ENCODE measurements at regions not wholly inside any gene's neighbourhood (a gene's known extent, or its start where the extent isn't known, plus 50 kb on each side); places are given as distances from the start of the nearest gene placed in this dataset.

DNA sequence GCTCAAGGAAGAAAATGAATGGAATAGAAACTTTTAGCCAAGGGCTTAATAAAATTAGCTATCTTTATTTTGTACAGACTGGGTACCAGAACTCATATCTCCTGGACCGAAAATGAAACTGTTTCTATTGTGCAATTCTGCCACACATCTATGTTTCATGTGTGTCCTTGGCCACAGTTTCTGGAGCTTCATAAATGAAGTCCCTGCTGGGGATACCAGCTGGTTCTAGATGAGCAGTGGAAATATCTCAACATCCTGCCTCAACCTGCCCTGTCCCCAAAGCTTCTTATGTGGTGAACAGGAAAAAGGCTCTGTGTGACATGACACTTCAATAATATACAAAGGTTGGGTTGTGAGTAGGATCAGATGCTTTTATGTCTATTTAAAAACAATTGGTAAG lies 310.1 kb upstream of the SORCS1 start:
- no peak overlapping the region for H3K27ac Mint-ChIP-seq
- no peaks in the 10 kb centered on the region for H3K27me3 Mint-ChIP-seq
- no peak for DNase-seq
- H3K9me3 Mint-ChIP-seq, result peaks cover 10% of the 10 kb centered on the region
- CTCF ChIA-PET, result no interaction called here
- H3K36me3 Mint-ChIP-seq, result no peaks in the 10 kb centered on the region
- no peak overlapping the region for H3K4me3 Mint-ChIP-seq
- no peaks in the 10 kb centered on the region for H3K4me1 Mint-ChIP-seq

DNA sequence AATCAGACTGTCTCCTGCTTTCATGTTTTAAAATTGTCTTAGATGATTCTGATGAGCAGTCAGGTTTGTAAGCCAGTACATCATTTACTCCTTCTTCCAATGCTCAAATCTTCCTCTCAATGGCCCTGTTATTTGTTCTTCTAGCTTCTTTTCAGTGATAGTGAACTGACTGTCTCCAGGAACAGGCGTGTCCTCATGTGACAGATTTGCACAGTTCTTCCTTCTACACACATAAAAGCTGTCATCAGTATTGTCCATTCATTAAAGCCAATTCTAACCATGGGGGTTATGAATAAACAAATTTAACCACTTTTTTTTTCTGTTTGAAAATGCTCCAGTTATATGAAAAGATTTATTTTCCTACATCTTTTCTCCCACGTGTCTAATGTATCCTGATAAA lies 308.7 kb upstream of the SORCS1 start:
- CTCF ChIA-PET, result no interaction called here
- Mint-ChIP-seq H3K36me3 (no peaks in the 10 kb centered on the region), H3K27ac (no peak overlapping the region), H3K4me3 (no peak overlapping the region), H3K27me3 (no peaks in the 10 kb centered on the region), H3K4me1 (no peaks in the 10 kb centered on the region), H3K9me3 (peaks cover 10% of the 10 kb centered on the region)
- DNase-seq, result no peak

DNA sequence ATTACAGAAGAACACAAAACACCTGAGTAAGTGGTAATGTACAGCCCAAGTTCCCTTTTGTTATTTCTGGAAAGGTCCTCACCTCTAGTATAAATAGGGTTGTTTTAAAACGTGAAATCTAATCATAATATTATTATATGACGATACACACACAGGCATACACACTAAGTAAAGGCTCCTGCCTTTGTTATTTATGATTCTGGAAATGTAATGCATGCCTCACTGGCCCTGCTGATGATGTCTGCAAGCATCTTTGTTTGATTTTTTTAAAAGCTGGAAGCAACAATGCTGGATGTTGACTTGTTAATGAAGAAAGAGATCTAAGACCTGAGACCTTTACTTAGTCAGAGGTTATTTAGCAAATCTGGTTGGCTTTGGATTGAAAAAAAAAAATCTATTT lies 307.4 kb upstream of the SORCS1 start:
- Mint-ChIP-seq H3K9me3 (peaks cover 10% of the 10 kb centered on the region), H3K4me1 (no peaks in the 10 kb centered on the region), H3K27me3 (no peaks in the 10 kb centered on the region), H3K36me3 (no peaks in the 10 kb centered on the region), H3K27ac (no peak overlapping the region), H3K4me3 (no peak overlapping the region)
- no peak for DNase-seq
- CTCF ChIA-PET, result no interaction called here

DNA sequence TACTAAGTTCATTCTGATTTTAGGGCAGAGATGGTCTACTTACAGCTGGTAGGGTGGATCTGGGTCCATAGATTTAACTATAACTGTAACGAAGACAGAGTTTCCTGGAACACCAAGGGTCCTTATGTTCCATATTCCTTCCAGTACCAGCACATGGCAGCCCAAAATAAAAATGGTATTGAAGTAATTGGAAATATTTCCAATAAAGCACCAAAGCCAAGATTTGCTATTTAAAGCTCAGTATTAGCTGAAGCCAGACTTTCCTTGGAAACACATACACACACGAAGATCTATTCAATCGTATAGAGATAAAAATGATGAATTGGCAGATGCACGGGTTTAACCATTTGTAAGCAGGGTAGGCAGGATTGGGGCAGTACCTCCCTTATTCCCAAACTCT lies 289.1 kb upstream of the SORCS1 start:
- CTCF ChIA-PET, result no interaction called here
- H3K9me3 Mint-ChIP-seq, result no peaks in the 10 kb centered on the region
- no peaks in the 10 kb centered on the region for H3K36me3 Mint-ChIP-seq

DNA sequence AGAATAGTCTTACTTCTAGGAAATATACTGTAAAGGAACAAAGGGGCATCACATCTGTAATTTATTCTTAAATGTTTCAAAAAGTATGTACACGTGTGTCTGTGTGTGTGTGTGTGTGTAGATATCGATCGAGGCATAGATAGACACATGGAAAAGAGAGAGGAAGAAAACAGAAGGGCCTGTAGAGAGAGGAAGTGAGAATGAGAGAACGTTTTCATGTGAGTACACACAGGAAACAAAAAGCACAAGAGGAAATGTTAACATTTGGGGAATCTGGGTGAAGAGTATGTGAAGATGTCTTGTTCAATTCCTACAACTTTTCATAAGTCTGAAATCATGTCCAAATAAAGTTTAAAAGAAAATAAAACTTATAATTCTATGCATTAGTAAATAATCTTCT lies 286.5 kb upstream of the SORCS1 start:
- H3K9me3 Mint-ChIP-seq, result no peaks in the 10 kb centered on the region
- no peak overlapping the region for H3K4me3 Mint-ChIP-seq
- no peaks in the 10 kb centered on the region for H3K27me3 Mint-ChIP-seq
- H3K36me3 Mint-ChIP-seq, result no peaks in the 10 kb centered on the region
- H3K4me1 Mint-ChIP-seq, result no peaks in the 10 kb centered on the region
- CTCF ChIA-PET, result no interaction called here
- H3K27ac Mint-ChIP-seq, result no peak overlapping the region
- DNase-seq, result no peak

More for the DNA sequence above, 289.1 kb upstream of the SORCS1 start:
- Mint-ChIP-seq H3K4me3 (no peak overlapping the region), H3K27me3 (no peaks in the 10 kb centered on the region), H3K27ac (no peak overlapping the region), H3K4me1 (no peaks in the 10 kb centered on the region)
- no peak for DNase-seq

DNA sequence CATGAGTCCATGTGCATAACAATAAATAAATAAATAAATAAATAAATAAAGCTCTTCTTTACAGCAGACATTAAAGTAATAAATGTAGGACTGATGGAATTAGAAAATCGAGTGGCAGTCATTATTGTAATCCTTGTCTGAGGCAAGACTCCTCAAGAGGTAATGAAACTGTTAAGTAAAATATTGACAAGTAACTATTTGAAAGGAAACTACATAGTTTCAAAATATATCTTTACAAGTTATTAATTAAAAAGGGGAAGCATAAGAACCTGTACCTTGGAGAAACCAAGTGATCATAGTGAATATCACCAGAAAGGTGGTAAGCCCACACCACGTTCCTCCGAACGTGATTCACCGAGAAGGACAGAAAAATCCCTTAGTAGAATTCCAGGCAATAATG lies 285.6 kb upstream of the SORCS1 start:
- Mint-ChIP-seq H3K36me3 (no peaks in the 10 kb centered on the region), H3K4me3 (no peak overlapping the region), H3K27me3 (no peaks in the 10 kb centered on the region), H3K9me3 (peaks cover 4% of the 10 kb centered on the region), H3K27ac (no peak overlapping the region), H3K4me1 (no peaks in the 10 kb centered on the region)
- DNase-seq, result no peak
- CTCF ChIA-PET, result no interaction called here

DNA sequence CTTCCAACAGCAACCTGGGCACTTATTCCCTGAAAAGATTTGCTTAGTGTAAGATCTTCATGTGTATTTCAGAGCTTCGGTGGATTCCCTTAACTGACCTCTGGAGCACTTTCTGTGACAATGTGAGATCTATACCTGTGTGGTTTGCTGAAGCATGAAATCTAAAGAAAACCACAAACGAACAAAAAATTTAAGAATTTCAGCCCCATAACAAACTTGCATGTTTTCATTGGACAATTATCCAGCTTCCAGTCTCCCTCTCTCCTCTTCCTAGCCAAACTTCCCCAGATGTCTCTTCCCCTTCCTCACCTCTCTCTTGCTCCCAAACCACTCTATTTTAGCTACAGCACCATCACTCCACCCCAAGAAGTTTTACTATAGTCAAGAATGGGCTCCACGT lies 279.9 kb upstream of the SORCS1 start:
- CTCF ChIA-PET, result interaction anchor here (1.3 kb wide), 1 partner anchor 9 kb away, joined by 3 read pairs; no protein-coding TSS in a partner anchor
- H3K4me1 Mint-ChIP-seq, result no peaks in the 10 kb centered on the region
- no peak overlapping the region for H3K27ac Mint-ChIP-seq
- no peaks in the 10 kb centered on the region for H3K36me3 Mint-ChIP-seq
- H3K27me3 Mint-ChIP-seq, result no peaks in the 10 kb centered on the region
- peaks cover 7% of the 10 kb centered on the region for H3K9me3 Mint-ChIP-seq
- no peak for DNase-seq
- H3K4me3 Mint-ChIP-seq, result no peak overlapping the region

DNA sequence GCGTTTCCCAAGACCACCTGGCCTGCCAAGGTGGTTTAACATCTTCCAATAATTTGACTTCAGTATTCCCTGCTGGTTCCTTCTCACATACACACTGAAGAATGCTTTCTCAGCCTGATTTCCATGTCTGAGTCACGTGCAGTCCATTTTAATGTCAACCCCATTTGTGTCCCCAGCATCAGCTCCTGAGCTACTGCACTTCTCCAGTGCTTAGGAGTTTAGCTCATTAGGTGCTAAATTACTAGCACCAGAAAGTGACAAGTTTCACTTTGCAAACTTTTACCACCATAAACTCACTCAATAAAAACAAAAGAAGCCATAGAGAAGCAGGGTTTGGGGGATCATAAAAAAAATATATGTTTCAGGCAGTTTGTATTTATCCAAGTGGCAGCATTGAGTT lies 279.3 kb upstream of the SORCS1 start:
- Mint-ChIP-seq H3K27me3 (no peaks in the 10 kb centered on the region), H3K9me3 (peaks cover 7% of the 10 kb centered on the region), H3K27ac (no peak overlapping the region), H3K4me1 (no peaks in the 10 kb centered on the region), H3K4me3 (no peak overlapping the region), H3K36me3 (no peaks in the 10 kb centered on the region)
- CTCF ChIA-PET, result no interaction called here
- no peak for DNase-seq

DNA sequence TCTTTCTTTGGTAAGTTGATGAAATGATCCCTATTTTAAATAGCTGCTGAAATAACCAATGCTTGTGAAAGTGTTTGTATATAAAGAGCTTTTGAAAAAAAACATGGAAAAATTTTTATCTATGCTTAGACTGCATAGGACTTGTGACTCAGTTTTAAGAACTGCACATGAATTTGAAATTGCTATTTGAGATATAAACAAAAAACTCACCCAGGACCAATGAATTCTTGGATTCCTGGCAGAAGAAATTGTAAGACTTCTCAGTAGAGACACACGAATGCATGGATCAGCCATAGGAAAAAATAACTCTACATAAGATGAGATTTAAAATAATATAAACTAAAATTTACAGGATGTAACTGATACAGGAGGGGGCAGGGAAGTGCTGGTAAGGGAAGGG lies 278.8 kb upstream of the SORCS1 start:
- peaks cover 7% of the 10 kb centered on the region for H3K9me3 Mint-ChIP-seq
- H3K27ac Mint-ChIP-seq, result no peak overlapping the region
- no peak overlapping the region for H3K4me3 Mint-ChIP-seq
- no peaks in the 10 kb centered on the region for H3K36me3 Mint-ChIP-seq
- H3K27me3 Mint-ChIP-seq, result no peaks in the 10 kb centered on the region
- no peak for DNase-seq
- no peaks in the 10 kb centered on the region for H3K4me1 Mint-ChIP-seq
- CTCF ChIA-PET, result no interaction called here

DNA sequence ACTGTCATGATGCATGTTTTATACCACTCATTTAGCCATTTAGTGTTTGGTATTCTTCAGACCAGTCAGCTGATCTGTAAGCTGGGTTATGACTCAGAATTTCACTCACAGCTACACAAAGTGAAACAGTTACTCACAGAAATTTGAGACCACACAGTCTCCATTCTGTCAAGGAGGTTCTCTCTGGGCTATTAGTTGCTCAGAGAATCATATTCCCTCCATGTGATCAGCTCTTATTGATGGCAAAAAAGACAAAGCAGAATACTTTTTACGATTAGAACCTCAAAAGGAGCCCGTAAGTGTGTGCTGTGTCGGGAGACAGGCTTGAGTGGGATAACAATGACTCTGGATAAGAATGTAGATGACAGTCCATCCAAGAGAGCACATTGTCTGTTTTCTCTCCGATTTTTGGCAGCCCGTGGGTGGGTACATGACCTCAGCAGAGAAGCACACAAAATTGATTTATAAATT lies 277.6 kb upstream of the SORCS1 start:
- H3K4me1 Mint-ChIP-seq, result no peaks in the 10 kb centered on the region
- H3K27me3 Mint-ChIP-seq, result no peaks in the 10 kb centered on the region
- H3K4me3 Mint-ChIP-seq, result no peak overlapping the region
- peaks cover 7% of the 10 kb centered on the region for H3K9me3 Mint-ChIP-seq
- CTCF ChIA-PET, result no interaction called here
- H3K36me3 Mint-ChIP-seq, result no peaks in the 10 kb centered on the region
- no peak overlapping the region for H3K27ac Mint-ChIP-seq
- no peak for DNase-seq

DNA sequence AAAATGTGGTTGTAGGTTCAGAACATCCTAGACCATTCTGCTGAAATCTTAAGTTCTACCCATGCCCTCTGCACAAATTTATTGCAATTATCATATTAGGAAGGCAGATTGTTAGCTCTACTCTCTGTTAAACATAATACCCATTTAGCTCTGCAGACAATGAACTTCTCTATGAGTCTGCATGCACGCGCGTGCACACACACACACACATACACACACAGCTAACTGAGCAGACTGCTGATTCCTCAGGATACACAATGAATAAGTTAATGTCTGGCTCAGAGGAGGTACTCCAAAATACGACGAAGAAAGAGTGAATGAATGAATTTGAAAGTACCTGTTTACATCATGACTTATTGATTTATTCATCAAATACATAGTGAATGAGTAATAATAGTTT lies 276.2 kb upstream of the SORCS1 start:
- Mint-ChIP-seq H3K4me3 (no peak overlapping the region), H3K27me3 (no peaks in the 10 kb centered on the region), H3K9me3 (peaks cover 6% of the 10 kb centered on the region), H3K36me3 (no peaks in the 10 kb centered on the region), H3K4me1 (no peaks in the 10 kb centered on the region), H3K27ac (no peak overlapping the region)
- DNase-seq, result no peak
- CTCF ChIA-PET, result no interaction called here

DNA sequence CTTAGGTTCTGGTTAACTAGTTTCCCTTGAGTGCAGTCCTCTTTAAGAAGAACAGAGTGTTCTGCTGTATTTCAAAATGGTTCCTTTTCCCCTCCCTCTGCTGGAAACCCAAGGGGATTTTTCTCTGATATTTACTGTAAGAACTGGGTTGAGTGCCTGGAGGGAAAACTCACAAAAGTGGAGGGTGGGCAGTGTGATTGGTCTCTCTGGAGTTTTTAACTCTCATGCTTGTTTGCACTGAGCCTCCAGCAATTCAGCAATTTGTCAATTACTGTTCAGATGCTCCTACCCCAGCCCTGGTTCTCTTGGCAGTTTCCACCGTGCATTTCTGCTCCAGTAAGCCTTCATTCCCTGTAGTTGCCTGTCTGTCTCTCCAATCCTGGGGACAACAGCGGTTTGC lies 273.4 kb upstream of the SORCS1 start:
- no peaks in the 10 kb centered on the region for H3K4me1 Mint-ChIP-seq
- no peaks in the 10 kb centered on the region for H3K27me3 Mint-ChIP-seq
- H3K9me3 Mint-ChIP-seq, result peaks cover 5% of the 10 kb centered on the region
- no peak for DNase-seq
- no peaks in the 10 kb centered on the region for H3K36me3 Mint-ChIP-seq
- H3K27ac Mint-ChIP-seq, result no peak overlapping the region
- CTCF ChIA-PET, result no interaction called here
- H3K4me3 Mint-ChIP-seq, result no peak overlapping the region

DNA sequence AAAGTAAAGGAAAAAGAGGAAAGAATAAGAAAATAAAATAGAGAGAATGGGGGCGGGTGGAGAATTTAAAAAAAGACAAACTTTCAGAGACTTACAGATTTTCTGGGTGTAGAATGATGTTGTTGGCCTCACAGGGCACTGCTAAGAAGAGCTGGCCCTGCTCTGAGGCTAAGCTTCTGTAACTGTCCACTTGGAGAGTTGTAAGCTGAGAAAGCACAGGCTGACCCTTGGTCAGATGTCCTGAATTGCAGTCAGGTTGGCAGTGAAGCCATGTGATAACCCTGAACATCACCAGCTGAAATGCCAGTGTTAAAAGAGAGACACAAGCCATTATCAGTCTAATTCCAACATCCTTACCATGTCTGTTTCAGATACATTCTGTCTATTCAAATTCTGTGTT lies 272.1 kb upstream of the SORCS1 start:
- H3K4me1 Mint-ChIP-seq, result no peaks in the 10 kb centered on the region
- DNase-seq, result no peak
- H3K27ac Mint-ChIP-seq, result no peak overlapping the region
- H3K4me3 Mint-ChIP-seq, result no peak overlapping the region
- peaks cover 5% of the 10 kb centered on the region for H3K9me3 Mint-ChIP-seq
- CTCF ChIA-PET, result no interaction called here
- no peaks in the 10 kb centered on the region for H3K36me3 Mint-ChIP-seq
- H3K27me3 Mint-ChIP-seq, result no peaks in the 10 kb centered on the region

DNA sequence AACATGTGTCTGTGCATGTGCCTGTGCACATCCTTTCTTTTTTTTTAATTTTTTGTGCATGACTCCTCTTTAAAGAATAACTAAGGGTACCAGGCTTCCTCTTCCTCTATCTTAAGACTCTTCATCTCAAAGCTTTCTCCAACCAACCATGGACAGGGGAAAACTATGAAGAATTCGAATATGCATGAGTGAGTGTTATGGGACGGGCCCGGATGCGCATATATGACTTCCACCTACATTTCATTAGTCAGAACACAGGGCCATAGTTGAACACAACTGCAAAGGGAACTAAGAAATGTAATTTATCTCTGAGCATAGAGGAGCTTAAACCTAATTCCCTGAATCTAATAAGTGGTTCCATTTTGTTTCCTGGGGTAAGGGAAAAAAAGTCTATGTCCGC lies 270.3 kb upstream of the SORCS1 start:
- CTCF ChIA-PET, result interaction anchor here (0.9 kb wide), 1 partner anchor 10 kb away, joined by 3 read pairs; no protein-coding TSS in a partner anchor
- no peak overlapping the region for H3K27ac Mint-ChIP-seq
- no peaks in the 10 kb centered on the region for H3K27me3 Mint-ChIP-seq
- H3K4me1 Mint-ChIP-seq, result no peaks in the 10 kb centered on the region
- H3K9me3 Mint-ChIP-seq, result peaks cover 5% of the 10 kb centered on the region
- no peak for DNase-seq
- no peak overlapping the region for H3K4me3 Mint-ChIP-seq
- H3K36me3 Mint-ChIP-seq, result no peaks in the 10 kb centered on the region

DNA sequence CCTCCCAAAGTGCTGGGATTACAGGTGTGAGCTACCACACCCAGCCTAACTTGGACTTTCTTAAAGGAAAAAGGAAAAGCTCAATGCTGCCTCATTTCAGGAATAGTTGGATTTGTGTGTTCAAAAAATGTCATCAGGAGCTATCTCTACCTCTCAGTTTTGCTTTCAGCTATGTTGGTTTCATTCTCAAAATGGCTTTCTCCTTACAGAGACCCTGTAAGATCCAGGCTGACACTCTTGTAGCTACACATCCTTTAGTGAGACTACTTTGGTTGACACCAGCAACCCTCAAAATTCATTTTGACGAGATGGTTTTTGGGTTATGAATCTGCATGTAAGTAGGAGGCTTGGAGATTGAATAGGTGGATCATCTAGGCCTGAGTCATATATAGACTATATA lies 269.7 kb upstream of the SORCS1 start:
- Mint-ChIP-seq H3K36me3 (no peaks in the 10 kb centered on the region), H3K4me1 (no peaks in the 10 kb centered on the region), H3K9me3 (peaks cover 5% of the 10 kb centered on the region), H3K4me3 (no peak overlapping the region), H3K27me3 (no peaks in the 10 kb centered on the region), H3K27ac (no peak overlapping the region)
- DNase-seq, result no peak
- CTCF ChIA-PET, result interaction anchor here (0.6 kb wide), 1 partner anchor 22 kb away, joined by 3 read pairs; no protein-coding TSS in a partner anchor

DNA sequence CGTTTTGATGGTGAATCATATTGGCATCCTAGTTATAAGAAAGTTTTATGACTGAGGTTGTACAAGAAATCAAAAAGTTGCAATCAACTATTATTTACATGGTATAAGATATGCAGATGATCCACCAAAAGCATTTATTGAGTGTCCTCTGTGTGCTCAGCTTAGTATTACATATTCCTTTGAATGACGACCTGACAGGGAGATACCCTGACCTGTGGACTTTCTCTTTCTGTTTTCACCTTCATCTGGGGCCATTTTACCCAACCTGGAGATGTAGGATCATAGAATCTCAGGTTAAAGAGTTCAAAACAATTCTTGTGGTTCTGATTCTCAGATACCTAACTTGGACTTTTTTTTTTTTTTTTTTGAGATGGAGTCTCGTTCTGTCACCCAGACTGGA lies 269.1 kb upstream of the SORCS1 start:
- Mint-ChIP-seq H3K27me3 (no peaks in the 10 kb centered on the region), H3K4me1 (no peaks in the 10 kb centered on the region), H3K27ac (no peak overlapping the region), H3K4me3 (no peak overlapping the region), H3K36me3 (no peaks in the 10 kb centered on the region), H3K9me3 (peaks cover 5% of the 10 kb centered on the region)
- CTCF ChIA-PET, result interaction anchor here (0.6 kb wide), 1 partner anchor 22 kb away, joined by 3 read pairs; no protein-coding TSS in a partner anchor
- no peak for DNase-seq
